GM19351 (cell line): ENCODE measurements at regions not wholly inside any gene's neighbourhood (a gene's known extent, or its start where the extent isn't known, plus 50 kb on each side); places are given as distances from the start of the nearest gene placed in this dataset.
A peak's percentile ranks its signal among the peaks of the same experiment; 100 is the strongest.
"Not testable (repeated sequence)": the region's sequence is repeated elsewhere in the genome, so short reads cannot be mapped to it uniquely, and the experiment has no call there.

Experiments
- ATAC-seq: cut with Tn5 transposase; IDR thresholded peaks from one replicate; pipeline ENCODE4 v1.9.1; 2021; ENCODE audit warnings: mild to moderate bottlenecking, moderate library complexity; ENCODE audit not compliant: unreplicated experiment

GRCh38 chr6:112401083-112401482 is 54.0 kb downstream of the RFPL4B start:
- ATAC-seq, result no peak

GRCh38 chr6:112407101-112407590 is 60.0 kb downstream of the RFPL4B start:
- no peak for ATAC-seq

GRCh38 chr6:112408522-112408921 is 61.4 kb downstream of the RFPL4B start:
- ATAC-seq, result no peak

GRCh38 chr6:112409311-112409710 is 62.2 kb downstream of the RFPL4B start:
- ATAC-seq, result no peak

GRCh38 chr6:112413780-112414179 is 66.7 kb downstream of the RFPL4B start:
- ATAC-seq, result no peak

- no peak for ATAC-seq
These were observed 68.2 kb downstream of the RFPL4B start for GRCh38 chr6:112415366-112415765.

- no peak for ATAC-seq
These were observed 69.7 kb downstream of the RFPL4B start for GRCh38 chr6:112416866-112417265.

GRCh38 chr6:112427011-112427410 is 79.9 kb downstream of the RFPL4B start:
- ATAC-seq, result not testable (repeated sequence)

- no peak for ATAC-seq
These were observed 80.4 kb downstream of the RFPL4B start for GRCh38 chr6:112427499-112427898.

GRCh38 chr6:112428477-112428876 is 81.3 kb downstream of the RFPL4B start:
- ATAC-seq, result no peak

- ATAC-seq, result no peak
These were observed 82.1 kb downstream of the RFPL4B start for GRCh38 chr6:112429226-112429625.

- no peak for ATAC-seq
These were observed 84.7 kb downstream of the RFPL4B start for GRCh38 chr6:112431803-112432202.

GRCh38 chr6:112432853-112433252 is 85.7 kb downstream of the RFPL4B start:
- ATAC-seq, result no peak

- ATAC-seq, result no peak
These were observed 86.3 kb downstream of the RFPL4B start for GRCh38 chr6:112433457-112433856.

- no peak for ATAC-seq
These were observed 87.8 kb downstream of the RFPL4B start for GRCh38 chr6:112434896-112435435.

- no peak for ATAC-seq
These were observed 89.9 kb downstream of the RFPL4B start for GRCh38 chr6:112437058-112437457.

- no peak for ATAC-seq
These were observed 91.9 kb downstream of the RFPL4B start for GRCh38 chr6:112439010-112439409.

- no peak for ATAC-seq
These were observed 92.3 kb downstream of the RFPL4B start for GRCh38 chr6:112439432-112439831.

- peak; percentile 49 for ATAC-seq
These were observed 94.5 kb downstream of the RFPL4B start for GRCh38 chr6:112441607-112442006.

- no peak for ATAC-seq
These were observed 96.3 kb downstream of the RFPL4B start for GRCh38 chr6:112443179-112444065.

GRCh38 chr6:112448786-112449185 is 101.7 kb downstream of the RFPL4B start:
- not testable (repeated sequence) for ATAC-seq

GRCh38 chr6:112450663-112451062 is 103.5 kb downstream of the RFPL4B start:
- no peak for ATAC-seq
